ENCODE measurements at regions not wholly inside any gene's neighbourhood (a gene's known extent, or its start where the extent isn't known, plus 50 kb on each side); places are given as distances from the start of the nearest gene placed in this dataset.

GRCh38 chr16:9249534-9249933 lies 158.1 kb downstream of the HAPSTR1 start:
- TF ChIP-seq CTCF (conservative IDR thresholded peaks at IDR 0.05; ENCODE audit: low read length): no peak
- no peak for TF ChIP-seq EZH2phosphoT487 (IDR thresholded peaks at IDR 0.05; ENCODE audit: borderline replicate concordance)
